GM10248 (cell line): ENCODE measurements at regions not wholly inside any gene's neighbourhood (a gene's known extent, or its start where the extent isn't known, plus 50 kb on each side); places are given as distances from the start of the nearest gene placed in this dataset.

Source experiments
- CTCF ChIA-PET: fragments of 300-600 bp; sonication (Branson Sonifier 250); formaldehyde crosslinking; extraction: SDS; loops from one replicate; lab custom pipeline; 2021; ENCODE audit warnings: antibody characterized with exemption; lab: Yijun Ruan, JAX
- POLR2A ChIA-PET: fragments of 350-650 bp; sonication (Branson Sonifier 250); formaldehyde crosslinking; extraction: SDS; loops from one replicate; lab custom pipeline; 2020; ENCODE audit warnings: antibody characterized with exemption; lab: Yijun Ruan, JAX
- DNase-seq: peaks from one replicate; pipeline ENCODE4 v3.0.0; 2012; ENCODE audit errors: extremely low spot score
- TF ChIP-seq, protein P1 (sequence below): IDR thresholded peaks from 2 replicates; pipeline ENCODE4 v1.5.1; 2012; ENCODE audit warnings: mild to moderate bottlenecking, low read depth; ENCODE audit errors: extremely low read depth, missing control alignments, control extremely low read depth

- POLR2A ChIA-PET: no interaction called here
- TF ChIP-seq, protein P1, sequence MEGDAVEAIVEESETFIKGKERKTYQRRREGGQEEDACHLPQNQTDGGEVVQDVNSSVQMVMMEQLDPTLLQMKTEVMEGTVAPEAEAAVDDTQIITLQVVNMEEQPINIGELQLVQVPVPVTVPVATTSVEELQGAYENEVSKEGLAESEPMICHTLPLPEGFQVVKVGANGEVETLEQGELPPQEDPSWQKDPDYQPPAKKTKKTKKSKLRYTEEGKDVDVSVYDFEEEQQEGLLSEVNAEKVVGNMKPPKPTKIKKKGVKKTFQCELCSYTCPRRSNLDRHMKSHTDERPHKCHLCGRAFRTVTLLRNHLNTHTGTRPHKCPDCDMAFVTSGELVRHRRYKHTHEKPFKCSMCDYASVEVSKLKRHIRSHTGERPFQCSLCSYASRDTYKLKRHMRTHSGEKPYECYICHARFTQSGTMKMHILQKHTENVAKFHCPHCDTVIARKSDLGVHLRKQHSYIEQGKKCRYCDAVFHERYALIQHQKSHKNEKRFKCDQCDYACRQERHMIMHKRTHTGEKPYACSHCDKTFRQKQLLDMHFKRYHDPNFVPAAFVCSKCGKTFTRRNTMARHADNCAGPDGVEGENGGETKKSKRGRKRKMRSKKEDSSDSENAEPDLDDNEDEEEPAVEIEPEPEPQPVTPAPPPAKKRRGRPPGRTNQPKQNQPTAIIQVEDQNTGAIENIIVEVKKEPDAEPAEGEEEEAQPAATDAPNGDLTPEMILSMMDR: no peak
- CTCF ChIA-PET: interaction anchor here (1.2 kb wide), 1 partner anchor 10 kb away, joined by 5 read pairs; no protein-coding TSS in a partner anchor
- DNase-seq: no peak
Observed at GRCh38 chr12:102722147-102722546, 194.9 kb downstream of the PAH start.

- ChIA-PET POLR2A (no interaction called here), CTCF (interaction anchor here (1.3 kb wide), 1 partner anchor 612 kb away, joined by 3 read pairs; no protein-coding TSS in a partner anchor)
- TF ChIP-seq, protein P1: no peak
- DNase-seq: no peak
Observed at GRCh38 chr12:102708108-102708507, 208.9 kb downstream of the PAH start.

DNA sequence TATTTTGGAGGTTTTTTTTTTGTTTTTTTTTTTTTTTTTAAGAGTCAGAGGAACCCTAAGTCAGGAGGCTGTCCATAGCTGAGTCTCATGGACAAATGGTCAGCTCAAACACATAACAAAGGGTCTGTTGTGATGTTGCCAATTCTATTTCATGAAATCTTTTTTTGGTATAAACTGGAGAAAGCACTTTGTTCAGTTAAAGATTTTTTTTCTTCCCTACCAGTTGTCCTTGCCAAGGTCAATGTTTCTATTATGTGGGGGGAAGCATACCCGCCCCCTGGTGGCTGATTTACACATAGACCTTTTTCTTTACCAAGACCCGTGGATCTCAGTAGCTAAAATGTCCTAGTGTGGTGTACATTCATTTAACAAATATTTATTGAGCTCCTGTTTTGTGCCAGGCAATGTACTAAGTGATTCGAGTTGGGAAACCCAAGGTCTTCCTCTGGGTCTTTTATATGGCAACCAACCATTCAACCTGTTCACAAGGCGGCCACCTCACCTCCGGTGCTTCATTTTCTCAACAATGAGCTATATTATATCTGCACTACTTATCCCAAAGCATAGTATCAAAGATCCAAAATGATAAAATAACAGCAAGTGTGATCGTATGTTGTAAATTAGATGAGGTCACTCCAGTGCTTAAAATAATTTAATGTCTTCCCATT is 214.5 kb downstream of the PAH start:
- DNase-seq: peak; percentile 56

DNA sequence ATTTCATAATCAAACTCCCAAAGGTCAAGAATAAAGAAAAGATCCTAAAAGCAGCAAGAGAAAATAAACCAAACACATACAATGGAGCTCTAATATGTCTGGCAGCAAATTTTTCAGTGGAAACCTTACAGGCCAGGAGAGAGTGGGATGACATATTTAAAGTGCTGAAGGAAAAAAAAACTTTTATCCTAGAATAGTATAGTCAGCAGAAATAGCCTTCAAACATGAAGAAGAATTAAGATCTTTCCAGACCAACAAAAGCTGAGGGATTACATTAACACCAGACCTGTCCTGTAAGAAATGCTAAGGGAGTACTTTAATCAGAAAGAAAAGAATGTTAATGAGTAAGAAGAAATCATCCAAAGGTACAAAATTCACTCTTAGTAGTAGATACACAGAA is 215.7 kb upstream of the IGF1 start:
- ChIA-PET CTCF (interaction anchor here (1.5 kb wide), 1 partner anchor 44 kb away, joined by 3 read pairs; no protein-coding TSS in a partner anchor), POLR2A (no interaction called here)
- TF ChIP-seq, protein P1: no peak
- DNase-seq: no peak

More for the DNA sequence above, 214.5 kb downstream of the PAH start:
- CTCF ChIA-PET: interaction anchor here (0.6 to 1.5 kb wide), 23 partner anchors 8 to 785 kb away, joined by 3 to 7 read pairs (median 3); no protein-coding TSS in a partner anchor
- POLR2A ChIA-PET: interaction anchor here (0.7 kb wide), 1 partner anchor 10 kb away, joined by 9 read pairs; no protein-coding TSS in a partner anchor
- TF ChIP-seq, protein P1: peak; percentile 16

DNA sequence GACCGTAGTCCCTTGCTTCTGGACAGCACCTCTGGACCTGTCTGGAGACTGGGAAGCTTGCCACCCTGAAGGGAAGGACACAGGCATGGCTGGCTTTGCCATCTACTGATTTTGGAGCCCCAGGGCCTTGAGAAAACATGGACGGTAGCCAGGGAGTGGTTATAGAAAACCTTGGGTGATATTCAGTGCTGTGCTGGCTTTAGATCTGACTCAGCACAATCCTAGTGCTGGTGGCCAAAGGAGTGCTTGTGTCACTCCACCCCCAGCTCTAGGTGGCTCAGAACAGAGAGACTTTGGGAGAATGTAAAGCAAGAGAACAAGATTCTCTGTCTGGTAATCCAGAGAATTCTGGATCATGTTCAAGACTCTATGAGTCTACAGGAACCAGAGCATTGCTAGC is 214.5 kb upstream of the IGF1 start:
- POLR2A ChIA-PET: interaction anchor here (0.6 kb wide), 1 partner anchor 759 kb away, joined by 5 read pairs; no protein-coding TSS in a partner anchor
- TF ChIP-seq, protein P1: no peak
- no peak for DNase-seq
- CTCF ChIA-PET: interaction anchor here (1.3 to 1.4 kb wide), 3 partner anchors 7 to 273 kb away, joined by 3 read pairs; no protein-coding TSS in a partner anchor

DNA sequence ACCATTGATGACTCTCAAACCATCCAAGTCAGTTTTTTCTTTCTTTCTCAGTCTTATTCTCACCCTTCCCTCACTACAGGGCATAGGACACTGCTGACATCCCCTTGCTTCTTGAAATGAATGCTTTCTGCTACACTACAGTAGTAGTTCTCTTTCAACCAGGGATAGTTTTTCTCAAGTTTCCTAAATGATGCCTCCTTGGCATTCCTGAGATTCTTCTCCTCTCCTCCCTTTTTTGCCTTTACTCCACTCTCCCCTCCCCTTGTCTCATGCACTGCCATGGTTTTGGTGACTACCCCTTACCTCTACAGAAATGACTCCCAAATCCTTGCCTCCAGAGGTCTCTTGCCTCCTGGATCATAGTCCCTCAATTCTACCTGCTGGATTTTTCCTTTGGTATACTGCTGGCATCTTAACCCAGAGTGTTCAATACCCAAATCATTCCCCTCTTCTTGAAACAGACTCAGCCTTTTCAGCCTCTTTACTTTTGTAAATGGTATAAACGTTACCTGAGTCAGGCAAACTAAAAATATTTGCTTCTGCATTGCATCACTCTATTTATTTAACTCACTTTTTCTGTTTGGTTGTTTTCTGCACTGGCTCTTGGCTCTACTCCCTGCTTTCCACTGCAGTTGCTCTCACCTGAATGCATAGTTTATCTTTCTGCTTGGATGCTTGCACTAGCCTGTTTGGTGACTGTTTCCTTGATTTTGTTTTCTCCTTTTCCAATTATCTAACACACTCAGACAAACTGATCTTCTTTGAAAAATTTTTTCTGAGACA is 211.6 kb upstream of the IGF1 start:
- DNase-seq: no peak
- ChIA-PET CTCF (interaction anchor here (0.7 kb wide), 1 partner anchor 9 kb away, joined by 3 read pairs; no protein-coding TSS in a partner anchor), POLR2A (no interaction called here)
- TF ChIP-seq, protein P1: no peak
